Epithelial cell of esophagus (primary cell): ENCODE measurements at regions not wholly inside any gene's neighbourhood (a gene's known extent, or its start where the extent isn't known, plus 50 kb on each side); places are given as distances from the start of the nearest gene placed in this dataset.

Experiments
- DNase-seq: peaks from one replicate; pipeline ENCODE4 v3.0.0; 2010; ENCODE audit warnings: low read depth
- H3K4me3 ChIP-seq: 2 replicates; pipeline ENCODE4 v1.5.1; 2011; ENCODE audit warnings: mild to moderate bottlenecking, low read length, control low read depth
- TF ChIP-seq, protein P1 (sequence below): IDR thresholded peaks from 2 replicates; pipeline ENCODE4 v1.5.1; 2011; ENCODE audit warnings: low read depth, mild to moderate bottlenecking, low read length, control low read depth, inconsistent platforms; ENCODE audit not compliant: insufficient read depth; ENCODE audit errors: missing control alignments

DNA sequence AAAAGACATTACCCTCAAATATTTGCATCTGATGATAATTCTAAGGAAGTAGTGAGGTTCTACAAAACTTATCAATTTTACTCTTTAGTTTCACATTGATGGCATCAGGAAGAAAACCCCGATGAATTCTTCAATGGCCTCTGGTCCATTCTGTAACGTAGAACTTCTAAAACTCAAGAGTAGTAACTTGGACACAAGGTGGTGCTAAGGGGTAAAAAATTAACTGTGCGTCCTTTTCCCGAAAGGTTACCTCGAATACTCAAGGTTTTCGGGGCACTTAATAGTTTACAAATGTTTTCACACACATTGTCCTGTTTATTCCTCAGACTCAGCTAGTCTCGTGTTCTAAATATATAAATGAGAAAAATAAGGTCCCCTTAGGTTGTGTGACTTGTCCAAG, 517.3 kb upstream of the ZFHX3 start:
- peak; percentile 3 for DNase-seq
- TF ChIP-seq, protein P1, sequence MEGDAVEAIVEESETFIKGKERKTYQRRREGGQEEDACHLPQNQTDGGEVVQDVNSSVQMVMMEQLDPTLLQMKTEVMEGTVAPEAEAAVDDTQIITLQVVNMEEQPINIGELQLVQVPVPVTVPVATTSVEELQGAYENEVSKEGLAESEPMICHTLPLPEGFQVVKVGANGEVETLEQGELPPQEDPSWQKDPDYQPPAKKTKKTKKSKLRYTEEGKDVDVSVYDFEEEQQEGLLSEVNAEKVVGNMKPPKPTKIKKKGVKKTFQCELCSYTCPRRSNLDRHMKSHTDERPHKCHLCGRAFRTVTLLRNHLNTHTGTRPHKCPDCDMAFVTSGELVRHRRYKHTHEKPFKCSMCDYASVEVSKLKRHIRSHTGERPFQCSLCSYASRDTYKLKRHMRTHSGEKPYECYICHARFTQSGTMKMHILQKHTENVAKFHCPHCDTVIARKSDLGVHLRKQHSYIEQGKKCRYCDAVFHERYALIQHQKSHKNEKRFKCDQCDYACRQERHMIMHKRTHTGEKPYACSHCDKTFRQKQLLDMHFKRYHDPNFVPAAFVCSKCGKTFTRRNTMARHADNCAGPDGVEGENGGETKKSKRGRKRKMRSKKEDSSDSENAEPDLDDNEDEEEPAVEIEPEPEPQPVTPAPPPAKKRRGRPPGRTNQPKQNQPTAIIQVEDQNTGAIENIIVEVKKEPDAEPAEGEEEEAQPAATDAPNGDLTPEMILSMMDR: peak; percentile 4
- H3K4me3 ChIP-seq: no peak overlapping the region

DNA sequence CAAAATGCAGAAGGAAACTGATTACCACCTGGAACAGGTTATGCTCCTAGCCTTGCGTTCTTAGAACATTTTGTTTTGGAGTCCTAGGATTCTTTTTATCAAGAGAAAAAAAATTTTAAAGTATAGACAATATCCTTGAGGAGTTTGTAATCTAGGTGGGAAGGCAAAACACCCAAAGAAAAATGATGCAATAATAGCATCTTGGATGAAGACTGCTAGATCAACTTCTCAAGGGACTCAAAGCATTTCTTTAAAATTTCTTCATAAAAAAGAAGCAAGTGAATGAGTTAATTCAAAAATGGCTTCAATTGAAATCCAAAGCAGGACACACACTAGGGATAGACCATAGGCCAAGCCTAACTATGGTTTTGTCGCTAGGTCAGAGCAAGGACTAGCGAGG, 515.8 kb upstream of the ZFHX3 start:
- no peak overlapping the region for H3K4me3 ChIP-seq
- DNase-seq: no peak
- TF ChIP-seq, protein P1: no peak

DNA sequence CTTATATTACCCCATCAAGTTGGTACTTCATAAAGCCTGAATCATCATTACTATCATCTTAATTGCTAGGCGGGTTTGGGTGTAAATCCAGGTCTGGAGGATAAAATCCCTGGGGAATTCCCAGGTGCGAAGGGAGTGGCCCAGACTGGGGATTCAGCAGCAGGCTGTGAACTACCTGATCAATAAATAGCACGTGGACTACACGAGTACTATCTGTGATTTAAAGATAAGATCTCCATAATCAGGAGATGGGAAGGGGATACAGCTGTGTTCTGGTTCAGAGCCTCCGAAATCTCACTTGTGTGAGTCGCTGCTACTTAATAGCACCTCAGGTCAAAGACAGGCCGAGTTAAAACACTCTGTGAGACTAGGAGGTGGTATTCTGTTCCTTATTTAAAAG, 512.6 kb upstream of the ZFHX3 start:
- no peak for DNase-seq
- TF ChIP-seq, protein P1: no peak
- no peak overlapping the region for H3K4me3 ChIP-seq

DNA sequence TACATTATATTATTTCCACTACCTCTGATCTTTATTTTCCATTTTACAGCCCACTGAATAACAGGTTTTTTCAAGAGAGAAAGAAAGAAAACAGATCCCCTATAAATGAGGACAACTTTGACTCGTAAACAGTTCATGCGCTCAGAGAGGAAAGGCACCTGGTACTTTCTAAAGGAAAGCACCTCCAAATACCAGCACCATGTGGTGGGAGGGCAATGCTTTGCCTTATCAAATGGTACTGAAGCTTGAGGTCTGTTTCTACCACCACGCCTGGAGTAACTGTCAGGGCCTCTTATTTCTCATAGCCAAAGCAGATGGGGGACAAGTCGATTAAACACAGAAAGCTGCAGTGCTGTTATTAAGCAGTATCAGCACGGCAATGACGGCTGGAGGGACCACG, 510.3 kb upstream of the ZFHX3 start:
- no peak overlapping the region for H3K4me3 ChIP-seq
- DNase-seq: no peak
- TF ChIP-seq, protein P1: no peak

DNA sequence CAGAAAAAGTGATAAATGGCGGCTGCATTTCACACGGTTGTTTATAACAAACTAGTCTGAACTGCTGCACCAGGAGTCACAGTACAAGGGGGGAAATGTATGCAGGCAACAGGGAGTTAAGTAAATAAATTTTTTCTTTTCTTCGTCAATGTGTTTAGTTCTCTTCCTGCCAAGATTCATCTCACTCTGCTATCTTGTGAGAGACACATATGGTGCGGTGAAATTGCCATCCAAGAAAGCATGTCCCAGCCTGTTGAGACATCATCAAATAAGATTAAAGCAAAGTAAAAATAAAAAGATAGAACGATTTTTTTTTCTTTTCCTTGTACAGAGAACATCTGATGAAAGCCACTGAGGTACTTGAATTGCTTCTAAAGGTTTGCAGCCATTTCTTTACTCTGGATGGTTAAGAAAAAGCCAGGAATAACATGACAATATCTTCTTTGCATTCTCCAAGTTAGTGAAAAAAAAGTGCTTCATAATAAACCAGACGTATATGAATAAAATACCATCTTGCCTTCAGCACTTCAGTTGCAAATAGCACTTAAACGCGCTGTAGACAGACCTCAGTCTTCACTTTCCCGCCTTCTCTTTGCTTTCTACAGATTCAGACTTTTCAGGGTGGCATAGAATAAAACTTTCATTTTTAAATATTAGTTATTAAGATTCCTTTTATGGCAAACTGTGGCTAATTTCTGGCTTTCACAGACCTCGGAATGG, 506.2 kb upstream of the ZFHX3 start:
- DNase-seq: no peak
- H3K4me3 ChIP-seq: no peak overlapping the region
- TF ChIP-seq, protein P1: no peak

DNA sequence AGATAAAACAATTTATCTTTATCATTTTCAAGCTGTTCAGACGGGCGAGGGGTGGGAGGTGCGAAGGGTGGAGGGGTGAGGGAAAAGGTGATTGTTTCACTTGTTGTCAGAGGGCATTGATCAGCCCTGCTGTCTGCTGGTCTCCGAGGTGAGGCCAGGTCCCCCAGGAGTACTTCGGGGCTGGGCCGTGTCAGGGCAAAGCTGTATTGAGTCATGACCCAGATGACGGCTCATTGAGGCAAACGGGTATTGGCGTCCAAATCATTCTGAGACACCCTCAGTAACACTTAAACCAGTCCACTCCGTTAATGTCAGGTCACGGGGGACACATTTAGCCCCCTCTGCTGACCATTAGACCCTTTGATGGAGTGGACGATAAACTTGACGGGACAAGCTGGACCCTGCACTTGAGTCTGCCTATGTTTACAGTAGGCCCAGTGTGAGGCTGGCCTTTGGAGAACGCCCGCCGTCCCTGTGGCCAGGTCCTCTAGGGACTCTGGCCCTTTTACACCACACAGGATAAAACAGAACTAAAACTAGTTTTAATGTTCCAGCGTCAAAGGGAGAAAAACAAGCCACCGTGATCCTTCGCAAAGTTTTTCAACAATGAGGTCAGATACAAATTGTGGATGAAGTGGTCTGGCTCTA, 502.2 kb upstream of the ZFHX3 start:
- no peak overlapping the region for H3K4me3 ChIP-seq
- TF ChIP-seq, protein P1: no peak
- DNase-seq: no peak
